ENCODE measurements at regions not wholly inside any gene's neighbourhood (a gene's known extent, or its start where the extent isn't known, plus 50 kb on each side); places are given as distances from the start of the nearest gene placed in this dataset.

- TF ChIP-seq ZNF174 (tag by site-specific recombination; IDR thresholded peaks at IDR 0.05) (no peak), ZFP3 (tag by site-specific recombination; IDR thresholded peaks at IDR 0.05; ENCODE audit: low read depth) (no peak), ZNF560 (tag by site-specific recombination; IDR thresholded peaks at IDR 0.05; ENCODE audit: borderline replicate concordance) (no peak), ZNF513 (tag by site-specific recombination; IDR thresholded peaks at IDR 0.05) (no peak)
- H3K27ac ChIP-seq (ENCODE audit: extremely low read depth, low read depth, low read length): no peak overlapping the region
- H3K36me3 ChIP-seq (ENCODE audit: control insufficient read depth in 2 of 2, insufficient read depth in 1 of 2, low read length in 2 of 2): no peaks in the 10 kb centered on the region
- H3K4me1 ChIP-seq (ENCODE audit: control insufficient read depth, insufficient read depth, low read length): no peaks in the 10 kb centered on the region
- POLR2A ChIA-PET: no interaction called here
- CTCF ChIA-PET: interaction anchor here (0.6 to 1.0 kb wide), 2 partner anchors 16 to 20 kb away, joined by 3 to 5 read pairs; no protein-coding TSS in a partner anchor
- H3K4me3 ChIP-seq (ENCODE audit: low read depth, low read length): no peak overlapping the region
- H3K9me3 ChIP-seq (ENCODE audit: control insufficient read depth, insufficient read depth, low read depth, low read length): no peaks in the 10 kb centered on the region
Measured at GRCh38 chr6:121925024-121925423, 474.4 kb upstream of the HSF2 start.

DNA sequence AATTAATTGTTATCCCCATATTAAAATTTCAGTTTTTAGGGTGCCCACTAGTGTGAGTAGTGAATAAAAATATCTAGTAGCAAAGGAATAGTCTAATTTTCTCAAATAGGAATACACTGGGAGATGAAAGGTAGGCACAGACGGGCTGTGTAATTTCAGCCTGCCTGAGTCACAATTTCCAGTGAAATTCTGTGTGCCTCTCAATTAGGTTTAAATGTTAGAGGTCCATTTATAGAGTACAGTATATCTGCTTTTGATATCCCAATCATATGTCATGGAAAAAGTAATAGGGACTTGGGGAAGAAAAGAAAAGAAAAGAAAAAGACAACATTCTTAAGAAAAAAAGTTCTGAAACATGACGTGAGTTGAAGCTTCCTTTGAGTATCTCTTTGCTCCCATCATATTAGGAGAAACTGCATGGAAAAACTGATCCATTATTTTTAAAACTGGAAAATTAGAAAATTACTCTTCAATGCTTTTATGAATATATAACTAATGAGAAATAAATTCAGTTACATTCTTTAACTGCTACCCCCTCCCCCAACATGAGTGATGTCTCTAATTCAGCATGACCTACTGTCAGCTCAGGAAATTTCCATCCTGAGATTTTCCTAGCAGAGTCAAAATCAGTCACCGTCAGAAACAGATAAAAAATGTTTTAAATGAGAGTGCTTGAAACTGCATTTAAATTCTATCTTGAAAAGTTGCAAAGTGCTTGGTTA lies 473.8 kb upstream of the HSF2 start:
- no peak for TF ChIP-seq ATF2 (tag by site-specific recombination; IDR thresholded peaks at IDR 0.05; ENCODE audit: low read depth)
- TF ChIP-seq ZNF292 (tag by site-specific recombination; IDR thresholded peaks at IDR 0.05; ENCODE audit: borderline replicate concordance, low read depth): no peak
- no peak for TF ChIP-seq ZFP3 (tag by site-specific recombination; IDR thresholded peaks at IDR 0.05; ENCODE audit: low read depth)
- no peak for TF ChIP-seq MZF1 (tag by site-specific recombination; IDR thresholded peaks at IDR 0.05; ENCODE audit: borderline replicate concordance)
- TF ChIP-seq ZFP41 (tag by site-specific recombination; IDR thresholded peaks at IDR 0.05; ENCODE audit: borderline replicate concordance): no peak
- no peak for TF ChIP-seq PRDM6 (tag by site-specific recombination; IDR thresholded peaks at IDR 0.05)
- no peak for TF ChIP-seq IKZF3 (tag by site-specific recombination; IDR thresholded peaks at IDR 0.05)
- Histone ChIP-seq H3K4me1 (ENCODE audit: control insufficient read depth, insufficient read depth, low read length) (no peaks in the 10 kb centered on the region), H3K9me3 (ENCODE audit: control insufficient read depth, insufficient read depth, low read depth, low read length) (no peaks in the 10 kb centered on the region), H3K27ac (ENCODE audit: extremely low read depth, low read depth, low read length) (no peak overlapping the region), H3K4me3 (ENCODE audit: low read depth, low read length) (no peak overlapping the region), H3K36me3 (ENCODE audit: control insufficient read depth in 2 of 2, insufficient read depth in 1 of 2, low read length in 2 of 2) (no peaks in the 10 kb centered on the region)
- ChIA-PET CTCF (interaction anchor here (0.6 to 1.0 kb wide), 4 partner anchors 15 to 870 kb away, joined by 3 to 5 read pairs (median 3); no protein-coding TSS in a partner anchor), POLR2A (no interaction called here)

DNA sequence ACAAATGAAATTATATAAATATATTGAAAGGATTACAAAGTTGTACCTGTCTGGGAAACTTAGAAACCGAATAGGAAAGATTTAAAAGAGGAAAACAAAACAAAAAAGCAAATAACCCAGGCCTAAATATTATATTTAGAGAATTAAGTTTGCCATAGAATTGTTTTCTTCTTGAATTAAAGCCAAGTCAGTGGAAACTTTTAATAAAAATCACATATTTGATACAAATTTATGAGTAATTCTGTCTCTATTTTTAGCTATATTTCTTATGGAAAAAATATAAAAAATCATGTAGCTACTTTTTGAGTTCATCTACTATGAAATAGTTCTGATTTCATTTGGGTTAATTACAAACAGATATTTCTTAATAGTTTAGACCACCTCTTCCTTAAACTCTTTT lies 470.2 kb upstream of the HSF2 start:
- Histone ChIP-seq H3K9me3 (ENCODE audit: control insufficient read depth, insufficient read depth, low read depth, low read length) (no peaks in the 10 kb centered on the region), H3K4me1 (ENCODE audit: control insufficient read depth, insufficient read depth, low read length) (no peaks in the 10 kb centered on the region), H3K36me3 (ENCODE audit: control insufficient read depth in 2 of 2, insufficient read depth in 1 of 2, low read length in 2 of 2) (no peaks in the 10 kb centered on the region), H3K4me3 (ENCODE audit: low read depth, low read length) (no peak overlapping the region), H3K27ac (ENCODE audit: extremely low read depth, low read depth, low read length) (no peak overlapping the region)
- CTCF ChIA-PET: no interaction called here
- POLR2A ChIA-PET: no interaction called here
- no peak for TF ChIP-seq ZNF473 (tag by site-specific recombination; IDR thresholded peaks at IDR 0.05)
- no peak for TF ChIP-seq ZNF792 (tag by site-specific recombination; IDR thresholded peaks at IDR 0.05)
